ENCODE measurements at regions not wholly inside any gene's neighbourhood (a gene's known extent, or its start where the extent isn't known, plus 50 kb on each side); places are given as distances from the start of the nearest gene placed in this dataset.

DNA sequence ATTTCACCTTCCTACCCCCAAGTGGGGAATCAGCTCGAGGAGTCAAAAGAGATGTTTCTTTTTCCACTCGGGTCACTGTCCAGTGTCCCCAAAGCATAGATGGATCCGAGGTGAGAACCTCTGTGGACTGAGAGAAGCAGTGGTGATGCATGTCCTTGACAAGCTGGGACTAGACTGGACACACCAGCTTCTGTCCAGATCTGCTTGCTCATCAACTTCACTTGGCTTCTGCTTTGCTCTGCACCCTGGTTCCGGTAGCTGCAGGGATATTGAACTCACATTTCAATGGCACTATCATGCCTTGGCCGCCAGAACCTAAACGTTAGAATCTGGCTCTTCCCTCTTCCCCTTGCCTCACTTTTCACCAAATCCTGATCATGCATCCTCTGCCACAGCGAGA, 50.3 kb upstream of the CXCL12 start:
- no peak for DNase-seq (ENCODE audit: low spot score)

DNA sequence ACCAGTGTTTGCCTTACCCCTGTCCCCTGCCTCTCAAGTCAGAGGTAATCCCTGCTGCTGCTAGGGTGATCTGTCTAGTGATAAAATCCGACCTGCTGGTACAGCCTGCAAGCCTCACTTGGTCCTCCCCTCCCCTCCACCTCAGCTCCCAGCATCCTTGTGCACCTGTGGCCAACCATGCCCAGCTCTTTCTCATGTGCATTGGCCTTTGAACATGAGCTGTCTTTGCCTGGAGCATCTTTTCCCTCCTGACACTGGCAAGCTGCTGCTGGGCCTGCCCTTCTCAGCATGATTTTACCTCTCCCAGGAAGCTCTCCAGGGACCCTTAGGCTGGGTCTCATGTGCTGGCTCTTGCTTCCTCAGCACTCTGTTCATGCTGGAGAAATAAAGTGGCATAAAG, 51.3 kb upstream of the CXCL12 start:
- no peak for DNase-seq (ENCODE audit: low spot score)

DNA sequence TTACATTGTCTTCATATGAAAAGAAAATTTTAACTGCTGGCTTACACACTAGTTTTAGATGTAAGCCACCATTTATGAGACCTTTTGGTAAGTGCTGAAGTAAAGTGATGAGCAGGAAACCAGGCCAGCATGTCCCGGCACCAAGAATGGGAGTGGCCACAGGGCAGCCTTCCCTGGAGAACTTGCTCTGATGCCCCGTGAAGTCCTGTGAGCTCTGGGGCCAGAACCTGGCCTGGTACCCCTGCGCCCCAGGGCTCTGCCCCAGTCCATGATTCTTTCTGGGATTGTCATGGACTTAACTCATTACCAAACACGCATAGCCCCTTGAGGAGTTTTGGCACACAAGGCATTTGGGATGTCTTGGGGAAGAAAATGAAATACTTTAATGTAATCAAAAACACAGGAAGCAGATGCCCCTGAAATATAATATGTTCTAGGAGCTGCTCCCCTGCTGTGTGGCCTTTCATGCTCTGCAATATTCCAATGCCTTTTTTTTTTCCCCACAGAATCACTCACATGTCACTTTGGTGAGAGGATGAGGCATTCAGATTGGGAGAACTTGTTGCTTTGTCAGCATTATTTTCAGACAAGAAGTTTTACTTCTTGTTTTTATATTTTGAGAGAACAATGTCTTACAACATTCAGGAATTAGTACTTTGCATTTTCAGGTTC, 53.1 kb upstream of the CXCL12 start:
- no peak for DNase-seq (ENCODE audit: low spot score)

- no peak for DNase-seq (ENCODE audit: low spot score)
Measured at GRCh38 chr10:44439239-44439957, 54.5 kb upstream of the CXCL12 start.

- no peak for DNase-seq (ENCODE audit: low spot score)
Measured at GRCh38 chr10:44439958-44440244, 55.0 kb upstream of the CXCL12 start.

GRCh38 chr10:44457259-44457658, 72.4 kb upstream of the CXCL12 start:
- no peak for DNase-seq (ENCODE audit: low spot score)

GRCh38 chr10:44458671-44459413, 73.9 kb upstream of the CXCL12 start:
- no peak for DNase-seq (ENCODE audit: low spot score)

DNA sequence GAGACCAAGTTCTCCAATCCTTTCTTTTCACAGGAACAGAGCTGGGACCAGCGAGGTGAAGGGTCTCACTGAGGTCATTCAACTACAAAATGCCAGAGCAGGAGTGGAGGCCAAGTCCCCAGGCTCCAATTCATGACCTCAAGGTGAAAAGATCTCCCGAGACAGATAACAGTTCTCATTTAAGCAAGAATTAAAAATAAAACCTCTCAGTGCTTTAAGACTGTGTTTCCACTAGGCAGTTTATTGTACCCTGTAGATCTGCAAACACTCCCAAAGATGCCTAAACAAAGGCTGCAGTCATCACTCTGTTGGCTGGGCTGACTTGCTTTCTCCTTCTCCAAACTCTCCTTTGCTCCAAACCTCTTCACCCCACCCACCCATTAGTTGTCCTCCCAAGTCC, 74.8 kb upstream of the CXCL12 start:
- DNase-seq (ENCODE audit: low spot score), result no peak

- no peak for DNase-seq (ENCODE audit: low spot score)
Measured at GRCh38 chr10:44460416-44460815, 75.5 kb upstream of the CXCL12 start.

GRCh38 chr10:44462338-44462914, 77.5 kb upstream of the CXCL12 start:
- DNase-seq (ENCODE audit: low spot score), result no peak

DNA sequence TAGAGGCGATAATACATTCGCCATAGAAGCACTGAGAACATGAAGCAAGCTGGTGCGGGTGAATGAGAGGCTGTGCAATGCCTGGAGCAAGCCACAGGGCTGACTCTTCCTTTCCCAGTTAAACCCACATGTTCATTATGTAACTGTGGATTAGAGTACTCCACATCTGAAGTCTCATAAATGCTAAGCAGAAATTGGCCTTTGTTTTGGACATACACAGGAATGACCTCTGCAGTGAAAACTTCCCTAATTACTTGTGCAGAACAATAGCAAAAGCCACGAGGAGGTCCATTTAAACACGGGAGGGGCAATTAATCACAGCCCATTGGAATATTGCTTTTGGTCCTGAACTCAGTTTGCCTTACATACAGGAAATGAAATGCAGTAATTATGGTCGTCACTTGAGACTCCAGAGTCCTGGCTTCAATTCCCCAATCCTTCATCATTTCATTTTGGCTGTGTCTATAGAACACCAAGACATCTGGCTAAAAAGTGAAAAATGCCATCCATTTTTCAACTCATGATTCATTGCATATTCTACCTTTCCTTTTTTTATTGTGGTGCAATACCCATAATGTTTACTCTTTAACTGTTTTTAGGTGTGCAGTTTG, 78.7 kb upstream of the CXCL12 start:
- no peak for DNase-seq (ENCODE audit: low spot score)

DNA sequence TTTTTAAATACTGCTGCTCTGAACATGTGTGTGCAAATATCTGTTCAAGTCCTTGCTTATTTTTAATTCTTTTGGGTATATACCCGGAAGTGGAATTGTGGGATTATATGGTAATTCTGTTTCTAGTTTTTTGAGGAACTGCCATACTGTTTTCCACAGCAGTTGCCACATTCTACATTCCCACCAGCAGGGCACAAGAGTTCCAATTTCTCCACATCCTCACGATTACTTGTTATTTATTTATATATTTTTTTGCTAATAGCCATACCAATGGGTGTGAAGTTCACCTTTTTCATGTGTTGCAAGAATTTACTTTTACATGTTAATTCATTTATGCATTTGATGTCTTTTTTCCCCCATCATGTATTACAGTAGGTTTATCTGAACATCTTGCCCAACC, 79.6 kb upstream of the CXCL12 start:
- no peak for DNase-seq (ENCODE audit: low spot score)

DNA sequence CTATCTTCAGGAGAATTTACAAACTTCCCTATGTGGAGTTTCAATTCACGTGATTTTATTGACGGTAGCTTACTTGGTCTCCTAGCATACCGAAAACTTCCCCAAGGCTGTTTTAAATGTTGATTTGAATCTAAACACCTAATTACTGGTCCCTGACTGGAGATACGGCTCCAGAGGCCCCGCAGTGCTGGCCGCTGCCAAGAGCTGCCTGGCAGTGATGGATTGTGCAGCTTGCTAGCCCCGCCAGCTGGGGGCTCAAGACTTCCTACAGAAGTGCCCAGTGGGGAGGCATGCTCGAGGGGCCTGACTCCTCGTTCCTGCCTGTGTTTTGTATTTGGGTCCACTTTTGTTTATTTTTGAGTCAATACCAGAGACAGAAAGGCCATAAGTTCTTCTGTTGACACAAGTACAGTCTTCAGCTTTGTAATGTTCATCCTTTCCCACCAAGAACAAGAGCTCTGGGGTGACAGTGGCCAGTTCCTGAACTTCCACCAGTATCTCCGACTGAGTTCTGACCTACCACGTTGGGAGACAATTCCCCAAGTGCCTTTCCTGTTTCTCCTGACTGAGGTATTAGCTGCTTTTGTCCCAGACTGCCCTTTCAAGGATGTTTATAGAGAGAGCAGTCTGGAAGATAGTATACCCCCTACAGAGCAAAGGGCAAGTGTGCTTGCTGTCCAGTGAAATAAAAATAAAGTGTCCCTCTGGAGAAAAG, 80.7 kb upstream of the CXCL12 start:
- DNase-seq (ENCODE audit: low spot score), result no peak

DNA sequence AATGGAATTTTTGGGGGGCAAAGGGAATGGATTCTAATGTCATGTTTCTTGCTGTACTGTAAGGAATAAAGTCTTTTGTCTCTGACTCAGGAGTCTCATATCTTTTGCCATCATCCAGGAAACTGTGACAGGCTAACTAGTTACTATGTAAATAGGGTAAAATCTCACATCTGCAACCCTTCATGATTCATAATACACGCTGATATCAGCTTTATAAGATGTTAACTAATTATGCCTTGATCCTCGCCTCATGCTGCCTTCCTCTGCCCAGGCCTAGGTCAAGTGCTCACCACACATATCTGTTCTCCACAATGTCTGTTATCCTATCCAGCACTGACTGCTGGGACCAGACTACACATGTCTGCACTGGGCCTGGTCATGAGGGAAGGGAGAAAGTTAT, 81.3 kb upstream of the CXCL12 start:
- no peak for DNase-seq (ENCODE audit: low spot score)

DNA sequence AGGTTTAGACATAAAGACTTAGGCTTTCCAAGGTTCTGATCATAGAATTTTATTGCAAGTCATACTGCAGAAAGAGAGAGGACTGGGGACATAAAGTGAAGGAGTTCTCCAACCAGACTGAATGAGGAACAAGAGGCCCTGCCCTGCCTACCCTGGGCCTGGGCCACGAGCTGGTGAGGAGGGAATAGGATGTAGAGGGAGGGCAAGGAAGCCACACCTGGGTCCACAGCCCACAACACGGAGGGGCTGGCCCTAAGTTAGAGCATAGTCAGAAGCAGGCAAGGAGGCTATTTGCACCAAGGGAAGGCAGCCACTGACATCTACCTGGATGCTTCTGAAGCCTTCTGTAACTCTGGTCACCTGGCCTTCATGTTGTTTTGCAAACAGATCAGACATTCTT, 82.2 kb upstream of the CXCL12 start:
- DNase-seq (ENCODE audit: low spot score), result no peak

DNA sequence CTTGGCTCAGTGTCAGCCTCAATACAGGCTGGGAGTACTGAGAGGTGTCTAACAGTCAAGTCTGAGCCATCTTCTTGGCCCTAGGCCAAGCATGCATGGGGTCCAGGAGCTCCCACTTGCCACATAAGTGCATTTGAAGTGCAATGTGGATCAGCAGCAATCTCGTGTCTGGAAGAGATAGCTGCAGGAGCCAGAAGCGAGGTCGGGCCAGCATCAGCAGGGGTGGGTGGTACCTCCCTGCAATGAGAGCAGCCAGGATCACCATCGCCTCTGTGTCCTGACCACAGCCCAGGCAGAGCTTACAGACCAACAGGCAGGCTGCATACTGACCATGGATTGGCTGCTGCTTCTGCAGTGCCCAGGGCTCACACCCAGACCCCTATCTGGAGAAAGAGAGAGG, 83.0 kb upstream of the CXCL12 start:
- DNase-seq (ENCODE audit: low spot score), result no peak

GRCh38 chr10:44468525-44468924, 83.6 kb upstream of the CXCL12 start:
- DNase-seq (ENCODE audit: low spot score), result no peak

DNA sequence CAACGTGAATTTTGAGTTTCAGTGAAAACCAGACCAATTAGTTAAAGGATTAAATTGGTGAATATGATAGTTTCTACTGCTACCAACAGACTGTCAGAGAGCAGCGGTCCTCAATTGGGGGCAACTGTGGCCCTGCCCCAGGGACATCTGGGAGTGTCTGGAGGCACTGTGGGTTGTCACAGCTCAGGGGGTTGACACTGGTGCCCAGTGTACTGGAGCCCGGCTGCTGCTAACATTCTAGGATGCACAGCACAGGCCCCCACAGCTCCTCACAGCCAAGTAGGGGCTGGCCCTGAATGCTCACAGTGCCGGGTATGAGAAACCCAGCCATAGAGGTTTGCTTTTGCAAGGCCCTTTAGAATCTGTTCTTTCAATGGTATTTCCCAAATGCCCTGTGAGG, 84.1 kb upstream of the CXCL12 start:
- DNase-seq (ENCODE audit: low spot score), result no peak

- no peak for DNase-seq (ENCODE audit: low spot score)
Measured at GRCh38 chr10:44470784-44471183, 85.9 kb upstream of the CXCL12 start.

DNA sequence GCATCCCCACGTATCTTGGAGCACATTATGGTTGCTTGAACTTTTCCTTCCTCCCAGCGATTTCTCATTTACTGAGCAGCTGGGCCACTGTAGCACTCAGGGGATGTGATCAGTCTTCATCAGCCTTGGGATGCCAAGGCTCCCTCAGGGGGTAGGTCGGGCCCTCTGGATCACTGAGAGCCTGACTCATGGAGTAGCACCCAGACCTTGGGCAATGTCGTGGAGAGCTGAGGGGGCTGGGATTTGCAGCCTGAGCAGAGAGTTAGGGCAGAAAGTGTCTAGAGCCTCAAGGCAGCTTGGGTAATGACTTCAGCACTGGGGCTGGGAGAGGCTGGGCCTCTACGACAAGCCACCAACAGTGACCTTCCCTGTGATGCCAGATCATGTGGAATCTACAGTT, 86.5 kb upstream of the CXCL12 start:
- no peak for DNase-seq (ENCODE audit: low spot score)

GRCh38 chr10:44473146-44473545, 88.2 kb upstream of the CXCL12 start:
- no peak for DNase-seq (ENCODE audit: low spot score)

GRCh38 chr10:44476409-44477045, 91.6 kb upstream of the CXCL12 start:
- no peak for DNase-seq (ENCODE audit: low spot score)
